ENCODE measurements at regions not wholly inside any gene's neighbourhood (a gene's known extent, or its start where the extent isn't known, plus 50 kb on each side); places are given as distances from the start of the nearest gene placed in this dataset.

- 90 to 95% methylated on average over 2 of the region's 2 CpGs for WGBS, 2 donors
- H3K4me3 ChIP-seq = no peak overlapping the region
- no peaks in the 10 kb centered on the region for H3K36me3 ChIP-seq (ENCODE audit: low read depth, missing control alignments)
- H3K27ac ChIP-seq = no peak overlapping the region
- TF ChIP-seq POLR2A (IDR thresholded peaks at IDR 0.05) = no peak
- TF ChIP-seq CTCF (IDR thresholded peaks at IDR 0.05) = no peak
- H3K27me3 ChIP-seq = no peaks in the 10 kb centered on the region
- intact Hi-C loops (cut with DNase I; ENCODE audit: low total_unique reads) = no loop called here
- H3K4me1 ChIP-seq = no peaks in the 10 kb centered on the region
- no peaks in the 10 kb centered on the region for H3K9me3 ChIP-seq
- DNase-seq = no peak
These were observed 76.1 kb upstream of the SMIM21 start for GRCh38 chr18:75503615-75504014.

- TF ChIP-seq CTCF (IDR thresholded peaks at IDR 0.05) = no peak
- no peak for TF ChIP-seq POLR2A (IDR thresholded peaks at IDR 0.05)
- Histone ChIP-seq H3K36me3 (ENCODE audit: low read depth, missing control alignments) (no peaks in the 10 kb centered on the region), H3K9me3 (no peaks in the 10 kb centered on the region), H3K27me3 (no peaks in the 10 kb centered on the region), H3K27ac (no peak overlapping the region), H3K4me3 (no peak overlapping the region), H3K4me1 (no peaks in the 10 kb centered on the region)
- 64 to 79% methylated on average over 4 of the region's 4 CpGs for WGBS, 2 donors
- DNase-seq = no peak
- intact Hi-C loops (cut with DNase I; ENCODE audit: low total_unique reads) = no loop called here
These were observed 74.8 kb upstream of the SMIM21 start for GRCh38 chr18:75502286-75502685.

GRCh38 chr18:75500545-75500944 lies 73.0 kb upstream of the SMIM21 start:
- no peaks in the 10 kb centered on the region for H3K4me1 ChIP-seq
- TF ChIP-seq CTCF (IDR thresholded peaks at IDR 0.05) = no peak
- no peaks in the 10 kb centered on the region for H3K9me3 ChIP-seq
- H3K27me3 ChIP-seq = no peaks in the 10 kb centered on the region
- no peak overlapping the region for H3K4me3 ChIP-seq
- H3K27ac ChIP-seq = no peak overlapping the region
- WGBS, 2 donors = 87 to 98% methylated on average over 2 of the region's 2 CpGs
- intact Hi-C loops (cut with DNase I; ENCODE audit: low total_unique reads) = no loop called here
- no peak for DNase-seq
- H3K36me3 ChIP-seq (ENCODE audit: low read depth, missing control alignments) = no peaks in the 10 kb centered on the region

- Histone ChIP-seq H3K9me3 (no peaks in the 10 kb centered on the region), H3K27me3 (no peaks in the 10 kb centered on the region), H3K4me3 (no peak overlapping the region), H3K27ac (no peak overlapping the region), H3K36me3 (ENCODE audit: low read depth, missing control alignments) (no peaks in the 10 kb centered on the region), H3K4me1 (no peaks in the 10 kb centered on the region)
- intact Hi-C loops (cut with DNase I; ENCODE audit: low total_unique reads) = no loop called here
- DNase-seq = no peak
- TF ChIP-seq CTCF (IDR thresholded peaks at IDR 0.05) = no peak
- no peak for TF ChIP-seq POLR2A (IDR thresholded peaks at IDR 0.05)
- WGBS, 2 donors = 60 to 77% methylated on average over 8 of the region's 8 CpGs
These were observed 70.2 kb upstream of the SMIM21 start for GRCh38 chr18:75497576-75498235.

- WGBS, 2 donors = 65 to 69% methylated on average over 7 of the region's 7 CpGs
- TF ChIP-seq CTCF (IDR thresholded peaks at IDR 0.05) (no peak), POLR2A (IDR thresholded peaks at IDR 0.05) (no peak)
- H3K27ac ChIP-seq = no peak overlapping the region
- H3K4me3 ChIP-seq = no peak overlapping the region
- H3K9me3 ChIP-seq = no peaks in the 10 kb centered on the region
- intact Hi-C loops (cut with DNase I; ENCODE audit: low total_unique reads) = no loop called here
- no peaks in the 10 kb centered on the region for H3K4me1 ChIP-seq
- DNase-seq = no peak
- no peaks in the 10 kb centered on the region for H3K27me3 ChIP-seq
- H3K36me3 ChIP-seq (ENCODE audit: low read depth, missing control alignments) = no peaks in the 10 kb centered on the region
These were observed 68.6 kb upstream of the SMIM21 start for GRCh38 chr18:75496151-75496550.
